Keratinocyte (primary cell): ENCODE measurements at regions not wholly inside any gene's neighbourhood (a gene's known extent, or its start where the extent isn't known, plus 50 kb on each side); places are given as distances from the start of the nearest gene placed in this dataset.

Experiments
- DNase-seq: peaks from one replicate; pipeline ENCODE4 v3.0.0-alpha.2; 2011; ENCODE audit warnings: low read depth, missing footprints, low spot score
- FAIRE-seq: peaks from 2 replicates; lab custom pipeline; 2011; peaks lifted over from hg19 to GRCh38; lab: Jason Lieb, UNC
- H2AFZ ChIP-seq: 2 replicates; pipeline ENCODE4 v1.6.0; 2012; ENCODE audit warnings: low read length, control low read depth, inconsistent platforms; ENCODE audit not compliant: control insufficient read depth
- H3K27ac ChIP-seq: 2 replicates; pipeline ENCODE4 v1.5.1; 2011; ENCODE audit warnings: low read length; ENCODE audit not compliant: control insufficient read depth, insufficient read depth
- H3K27me3 ChIP-seq: 3 replicates; pipeline ENCODE4 v1.6.0; 2011; ENCODE audit warnings: low read length; ENCODE audit not compliant: control insufficient read depth, insufficient read depth; ENCODE audit errors: extremely low read depth
- H3K36me3 ChIP-seq, 2 experiments: 2 replicates in 1 of 2; 3 replicates in 1 of 2; pipeline ENCODE4 v1.5.1; 2011; ENCODE audit warnings: low read length in 2 of 2, mild to moderate bottlenecking in 1 of 2; ENCODE audit not compliant: control insufficient read depth in 2 of 2, insufficient read depth in 2 of 2; ENCODE audit errors: extremely low read depth in 1 of 2
- H3K4me1 ChIP-seq: 3 replicates; pipeline ENCODE4 v1.5.1; 2011; ENCODE audit warnings: low read length; ENCODE audit not compliant: control insufficient read depth, insufficient read depth; ENCODE audit errors: extremely low read depth
- H3K4me2 ChIP-seq: 3 replicates; pipeline ENCODE4 v1.6.0; 2011; ENCODE audit warnings: low read depth, low read length; ENCODE audit not compliant: control insufficient read depth, insufficient read depth; ENCODE audit errors: extremely low read depth
- H3K4me3 ChIP-seq, 3 experiments: fragments of 200-600 bp in 1 of 3; sonication (generic) in 1 of 3; 2 replicates in 2 of 3; 3 replicates in 1 of 3; pipeline ENCODE4 v1.5.1; 2011 to 2016; ENCODE audit warnings: low read length in 3 of 3, mild to moderate bottlenecking in 3 of 3, control low read depth in 2 of 3, inconsistent platforms in 1 of 3, low read depth in 1 of 3, mixed read lengths in 1 of 3, mixed run types in 1 of 3, moderate library complexity in 1 of 3; ENCODE audit not compliant: control insufficient read depth in 2 of 3, insufficient read depth in 2 of 3; ENCODE audit errors: extremely low read depth in 1 of 3
- H3K79me2 ChIP-seq: 2 replicates; pipeline ENCODE4 v1.6.0; 2012; ENCODE audit warnings: low read length; ENCODE audit not compliant: control insufficient read depth, insufficient read depth
- H3K9ac ChIP-seq: 3 replicates; pipeline ENCODE4 v1.6.0; 2011; ENCODE audit warnings: low read length; ENCODE audit not compliant: control insufficient read depth, insufficient read depth; ENCODE audit errors: extremely low read depth
- H3K9me1 ChIP-seq: 3 replicates; pipeline ENCODE4 v1.6.0; 2011; ENCODE audit warnings: low read length; ENCODE audit not compliant: control insufficient read depth, insufficient read depth; ENCODE audit errors: extremely low read depth
- H3K9me3 ChIP-seq: 2 replicates; pipeline ENCODE4 v1.5.1; 2012; ENCODE audit warnings: low read depth, low read length; ENCODE audit not compliant: control insufficient read depth
- H4K20me1 ChIP-seq: 3 replicates; pipeline ENCODE4 v1.6.0; 2011; ENCODE audit warnings: low read length; ENCODE audit not compliant: control insufficient read depth, insufficient read depth; ENCODE audit errors: extremely low read depth
- CTCF ChIP-seq, 3 experiments: IDR thresholded peaks in 1 of 3; conservative IDR thresholded peaks in 1 of 3; optimal IDR thresholded peaks in 1 of 3; 2 replicates in 2 of 3; 3 replicates in 1 of 3; pipeline versions ENCODE3 to v1.5.1; 2011; ENCODE audit warnings: low read length in 3 of 3, mild to moderate bottlenecking in 3 of 3, moderate library complexity in 2 of 3, control low read depth in 1 of 3, inconsistent platforms in 1 of 3; ENCODE audit not compliant: insufficient read depth in 2 of 3; ENCODE audit errors: extremely low read depth in 1 of 3
- EZH2 ChIP-seq: IDR thresholded peaks from one replicate; pipeline ENCODE4 v1.6.1; 2012; ENCODE audit warnings: inconsistent platforms, mild to moderate bottlenecking, low read length, moderate library complexity
- dilution Hi-C: fragments of 300-500 bp; cut with MboI; formaldehyde crosslinking; loops from one replicate; pipeline ENCODE4 v1.7.0; 2020; ENCODE audit warnings: low sequenced_read_pairs; ENCODE audit not compliant: extremely low pct_ligation_motif_present

DNA sequence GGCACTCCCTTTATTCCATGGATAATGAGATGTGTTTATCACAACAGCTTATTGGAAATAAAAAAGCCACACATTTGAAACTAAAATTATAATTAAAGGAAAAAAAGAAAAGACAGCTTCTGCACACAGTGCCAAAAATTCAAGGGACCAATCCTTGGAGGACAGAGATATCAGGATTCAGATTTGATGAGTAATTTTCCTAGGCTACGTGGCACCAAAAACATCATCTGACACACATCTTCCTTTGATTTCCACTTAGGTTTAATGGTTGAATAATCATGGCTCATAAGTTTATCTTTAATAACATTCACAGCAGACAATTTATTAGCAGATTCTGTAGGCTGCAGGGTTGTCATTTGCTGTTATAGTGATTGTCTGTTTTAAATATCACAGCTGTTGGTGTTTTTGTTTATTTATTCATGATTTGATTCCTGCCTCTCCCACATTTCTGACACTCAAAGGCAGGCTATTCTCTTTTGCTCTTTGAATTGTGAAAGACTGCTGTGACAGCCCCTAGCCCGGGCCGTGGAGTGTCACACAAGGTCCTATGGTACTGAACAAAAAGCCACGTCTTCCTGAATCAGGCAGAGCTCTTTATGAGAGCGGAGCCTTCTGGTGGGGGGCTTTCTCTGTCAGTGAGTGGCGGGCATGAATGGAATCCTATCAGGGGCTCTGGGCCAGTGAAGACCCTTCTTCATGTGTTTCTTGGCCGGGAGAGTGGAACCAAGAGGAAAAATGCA lies 708.5 kb downstream of the SQOR start:
- Histone ChIP-seq H3K4me2 (no peak overlapping the region), H3K9me3 (no peaks in the 10 kb centered on the region), H3K79me2 (no peaks in the 10 kb centered on the region), H3K4me3 (no peak overlapping the region), H4K20me1 (no peaks in the 10 kb centered on the region), H3K36me3 (no peaks in the 10 kb centered on the region), H3K27me3 (no peaks in the 10 kb centered on the region), H3K9me1 (no peaks in the 10 kb centered on the region), H3K9ac (no peak overlapping the region), H3K27ac (no peak overlapping the region), H3K4me1 (peaks cover 10% of the 10 kb centered on the region), H2AFZ (no peak overlapping the region)
- DNase-seq (no peak), FAIRE-seq (no peak)
- TF ChIP-seq EZH2 (no peak), CTCF (optimal IDR thresholded peaks at IDR 0.05 in 1 of 3, IDR thresholded peaks at IDR 0.05 in 1 of 3, conservative IDR thresholded peaks at IDR 0.05 in 1 of 3; ENCODE audit: extremely low read depth in 1 of 3, insufficient read depth in 2 of 3, low read length in 3 of 3) (no peak)
- dilution Hi-C loops: no loop called here

DNA sequence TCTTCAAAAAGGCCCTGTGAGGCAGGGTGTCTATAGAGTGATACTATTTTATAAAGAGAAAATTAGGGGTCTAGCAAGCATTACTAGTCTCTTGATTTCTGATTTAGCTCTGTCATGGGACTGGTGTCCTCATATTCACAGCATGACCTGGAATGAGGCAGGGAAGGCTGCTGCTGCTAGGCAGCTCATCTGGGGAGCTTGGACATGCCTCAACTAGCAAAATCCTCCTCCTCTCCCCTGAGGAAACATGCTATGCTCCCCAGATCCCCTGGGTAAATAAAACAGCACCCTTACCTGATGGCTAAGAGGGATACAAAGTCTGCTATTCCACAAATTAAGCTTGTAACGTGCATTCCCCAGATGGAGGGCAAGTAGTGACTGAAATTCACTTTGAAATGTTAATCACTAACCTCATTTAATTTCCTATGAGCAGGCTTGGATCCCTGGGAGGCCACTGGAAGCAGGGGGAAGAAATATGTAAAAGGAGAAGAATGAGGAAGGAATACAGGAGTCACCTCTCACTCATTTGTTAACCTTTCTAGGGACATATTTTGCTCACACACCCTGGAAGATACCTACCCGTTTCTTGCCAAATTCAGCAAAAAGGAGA lies 709.4 kb downstream of the SQOR start:
- Histone ChIP-seq H2AFZ (peak overlapping the region; percentile 80), H3K9me1 (no peaks in the 10 kb centered on the region), H3K9ac (no peak overlapping the region), H3K9me3 (no peaks in the 10 kb centered on the region), H3K27ac (no peak overlapping the region), H3K4me1 (peaks cover 10% of the 10 kb centered on the region), H3K4me2 (peak overlapping the region; percentile 39), H3K4me3 (no peak overlapping the region), H3K27me3 (no peaks in the 10 kb centered on the region), H3K36me3 (no peaks in the 10 kb centered on the region), H3K79me2 (no peaks in the 10 kb centered on the region), H4K20me1 (no peaks in the 10 kb centered on the region)
- FAIRE-seq (no peak), DNase-seq (no peak)
- dilution Hi-C loops: no loop called here
- TF ChIP-seq CTCF (optimal IDR thresholded peaks at IDR 0.05 in 1 of 3, IDR thresholded peaks at IDR 0.05 in 1 of 3, conservative IDR thresholded peaks at IDR 0.05 in 1 of 3; ENCODE audit: extremely low read depth in 1 of 3, insufficient read depth in 2 of 3, low read length in 3 of 3): no peak
- no peak for TF ChIP-seq EZH2
